Stimulated activated CD8-positive, alpha-beta memory T cell treated with anti-CD3 and anti-CD28 coated beads, Interleukin-2, amount 100 ng/mL, for 1 hour (primary cell): ENCODE measurements at regions not wholly inside any gene's neighbourhood (a gene's known extent, or its start where the extent isn't known, plus 50 kb on each side); places are given as distances from the start of the nearest gene placed in this dataset.

ENCODE experiments used
- DNase-seq, 2 donors: peaks; one replicate each; pipeline ENCODE4 v3.0.0-alpha.2; 2020; ENCODE audit warnings: low read depth in 2 of 2

DNA sequence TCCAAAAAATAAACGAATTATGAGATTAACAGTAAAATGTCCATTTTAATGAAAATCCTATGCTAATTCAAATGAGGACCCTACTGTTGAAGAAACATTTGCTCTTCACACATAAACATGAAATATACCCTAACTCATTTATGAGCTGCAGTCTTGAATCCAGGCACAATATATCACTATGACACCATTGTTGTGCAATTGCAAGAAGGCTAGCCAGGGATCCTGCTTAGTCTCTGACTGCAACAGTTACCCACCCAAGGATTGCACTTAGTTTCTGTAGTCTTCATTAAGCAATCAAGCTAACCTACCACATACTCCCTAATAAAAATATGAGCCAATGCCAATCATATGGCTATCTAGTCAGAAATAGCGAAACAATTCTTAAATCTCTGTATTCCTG lies 981.0 kb upstream of the FAT3 start:
- no peak for DNase-seq

DNA sequence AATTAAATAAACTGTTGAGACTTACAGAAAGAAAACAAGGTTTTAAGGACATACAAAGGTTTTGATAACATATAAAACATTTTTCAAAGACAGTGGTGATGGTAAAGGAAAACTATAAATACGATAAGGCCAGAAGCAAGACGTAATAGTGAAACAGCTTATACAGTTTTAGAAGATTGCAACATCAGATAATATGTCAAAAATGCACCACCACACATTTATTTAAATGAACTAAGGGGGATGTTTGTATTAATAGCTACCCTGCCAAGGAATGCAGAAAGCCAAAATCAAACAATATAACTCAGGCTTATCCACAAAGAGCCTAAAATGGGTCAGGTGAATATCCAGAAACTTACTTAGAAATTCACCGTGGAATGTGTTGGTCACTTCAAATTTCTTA lies 981.6 kb upstream of the FAT3 start:
- DNase-seq, result no peak

DNA sequence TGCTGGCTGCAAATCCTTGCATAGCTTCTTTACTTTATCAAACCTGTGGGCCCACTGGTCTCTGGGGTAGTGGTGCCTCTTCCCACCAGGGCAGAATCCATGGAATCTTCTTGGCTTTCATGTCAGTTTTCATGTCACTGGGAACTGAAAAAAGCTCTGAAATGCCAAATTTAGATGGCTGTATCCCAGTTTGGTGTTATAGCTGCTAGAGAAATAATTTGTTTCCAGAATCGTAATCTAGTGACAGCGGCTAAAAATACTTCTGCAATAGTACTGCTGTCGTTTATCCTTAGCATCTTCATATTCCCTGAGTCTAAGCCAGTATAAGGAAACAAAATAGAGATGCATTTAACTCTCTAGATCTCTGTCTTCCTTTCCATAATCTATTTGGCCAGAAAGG lies 983.4 kb upstream of the FAT3 start:
- no peak for DNase-seq

DNA sequence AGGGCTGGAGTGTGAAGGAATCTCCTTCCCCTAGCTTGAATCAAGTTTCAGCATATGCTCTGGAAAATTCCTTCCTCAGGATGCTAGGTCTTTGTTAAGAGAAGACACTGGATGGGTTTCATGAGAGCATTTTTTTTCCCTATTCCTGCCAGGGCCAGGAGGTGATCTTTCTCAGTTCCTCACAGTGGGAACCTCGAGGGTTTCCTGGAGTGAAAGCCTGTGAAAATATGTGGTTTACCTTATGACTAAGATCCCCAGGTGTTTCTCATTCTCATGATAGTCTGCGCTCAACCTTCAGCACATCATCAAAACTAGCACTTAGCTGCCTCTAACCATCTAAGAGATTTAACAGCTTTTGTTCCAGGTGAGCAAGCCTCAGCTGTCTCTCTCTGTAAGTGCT lies 985.3 kb upstream of the FAT3 start:
- no peak for DNase-seq

DNA sequence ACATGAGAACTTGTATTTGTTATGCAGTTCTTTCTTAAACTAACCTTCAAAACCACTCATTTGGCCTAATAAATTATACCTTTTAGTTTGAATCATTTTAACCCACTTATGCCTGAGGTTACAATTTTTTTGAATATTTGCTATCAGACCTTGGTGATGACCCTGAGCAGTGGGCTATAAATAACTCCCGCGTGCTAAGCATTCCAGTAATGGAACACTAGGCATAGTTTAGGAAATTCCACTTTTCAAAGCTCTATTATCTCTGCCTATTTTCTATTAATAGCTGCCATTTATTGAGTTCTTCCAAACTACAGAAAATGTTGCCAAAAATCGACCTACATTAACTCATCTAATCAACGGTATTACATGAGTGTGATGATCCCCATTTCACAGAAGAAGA lies 993.4 kb upstream of the FAT3 start:
- no peak for DNase-seq

DNA sequence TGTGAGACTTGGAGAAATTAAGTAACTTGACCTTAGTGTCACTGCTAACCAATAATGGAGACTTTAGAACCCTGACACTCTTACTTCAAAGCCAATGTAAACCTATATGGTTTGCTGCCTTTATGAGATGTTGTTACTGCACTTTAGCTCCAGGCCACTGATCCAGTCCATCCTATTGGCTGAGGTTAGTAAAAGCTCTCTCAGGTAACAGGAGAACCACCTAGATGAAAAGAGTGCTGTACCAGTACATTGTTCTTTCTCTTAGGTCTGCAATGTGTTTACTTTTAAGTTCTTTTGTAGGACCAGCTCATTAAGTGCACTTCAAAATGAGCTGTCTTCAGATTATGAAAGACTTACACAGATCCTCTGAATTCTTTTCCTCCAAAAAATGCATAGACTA lies 994.0 kb upstream of the FAT3 start:
- no peak for DNase-seq

DNA sequence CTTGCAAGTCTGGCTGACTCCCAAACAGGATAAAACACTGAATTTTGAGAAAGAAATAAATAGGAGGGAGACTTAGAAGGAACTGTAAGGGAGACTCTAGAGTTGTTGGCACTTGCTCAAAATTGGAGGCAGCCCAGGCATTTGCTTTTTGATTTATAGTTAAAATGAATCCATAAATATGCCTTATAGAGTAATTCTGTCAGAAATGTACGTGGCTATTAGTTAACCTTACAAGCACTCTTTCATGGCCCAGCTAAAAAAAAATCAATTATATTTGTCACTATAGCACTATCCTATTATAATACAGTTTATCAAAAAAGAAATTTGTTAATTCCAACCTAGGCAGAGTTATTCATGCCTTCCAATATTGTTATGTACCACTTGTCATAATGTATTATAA lies 1000.0 kb upstream of the CHORDC1 start:
- no peak for DNase-seq

DNA sequence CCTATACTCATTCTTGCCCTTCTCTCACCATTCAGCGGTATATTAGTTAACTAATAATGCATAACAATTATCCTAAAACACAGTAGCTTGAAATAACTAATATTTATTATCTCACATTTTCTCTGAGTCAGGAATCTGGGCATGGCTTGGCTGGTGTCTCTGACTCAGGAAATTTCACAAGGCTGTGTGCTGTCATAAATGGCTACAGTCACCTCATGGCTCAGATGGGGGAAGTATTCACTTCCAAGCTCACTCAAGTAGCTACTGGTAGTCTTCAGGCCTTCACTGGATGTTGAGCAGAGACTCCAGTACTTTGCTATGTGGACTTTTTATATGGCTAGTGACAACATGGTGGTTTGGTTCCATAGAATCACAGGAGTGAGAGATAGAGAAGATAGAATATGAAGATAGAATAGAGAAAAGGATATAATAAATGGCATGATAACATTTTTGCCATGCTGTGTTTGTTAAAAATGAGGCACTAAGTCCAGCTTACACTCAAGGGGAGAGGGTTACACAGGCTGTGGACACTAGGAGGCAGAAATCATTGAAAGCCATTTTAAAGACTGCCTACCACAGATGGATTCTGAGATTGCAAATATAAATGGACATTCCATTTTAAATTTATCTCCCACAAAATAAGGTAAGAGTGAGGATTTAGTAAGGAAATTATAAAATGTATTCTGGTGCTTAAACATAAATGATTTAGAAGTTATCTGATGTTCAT lies 997.8 kb upstream of the CHORDC1 start:
- no peak for DNase-seq

DNA sequence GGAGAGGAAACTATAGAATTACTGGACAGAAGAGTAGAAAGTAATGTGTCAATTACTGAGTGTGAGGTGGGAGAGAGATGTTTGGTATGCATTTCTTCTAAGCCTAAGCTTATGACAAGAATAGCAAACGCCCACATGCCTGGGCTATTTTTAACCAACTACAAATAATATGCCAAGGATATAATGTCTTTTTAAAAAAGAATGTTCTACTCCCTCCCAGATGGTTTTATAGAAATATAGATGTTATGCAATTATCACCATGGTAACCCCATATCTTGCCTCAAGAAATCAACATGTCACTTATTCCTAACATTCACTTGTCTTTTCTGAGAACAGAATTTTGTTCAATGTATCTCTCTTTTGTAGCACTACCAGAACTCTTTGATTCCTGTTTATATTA lies 996.7 kb upstream of the CHORDC1 start:
- no peak for DNase-seq

DNA sequence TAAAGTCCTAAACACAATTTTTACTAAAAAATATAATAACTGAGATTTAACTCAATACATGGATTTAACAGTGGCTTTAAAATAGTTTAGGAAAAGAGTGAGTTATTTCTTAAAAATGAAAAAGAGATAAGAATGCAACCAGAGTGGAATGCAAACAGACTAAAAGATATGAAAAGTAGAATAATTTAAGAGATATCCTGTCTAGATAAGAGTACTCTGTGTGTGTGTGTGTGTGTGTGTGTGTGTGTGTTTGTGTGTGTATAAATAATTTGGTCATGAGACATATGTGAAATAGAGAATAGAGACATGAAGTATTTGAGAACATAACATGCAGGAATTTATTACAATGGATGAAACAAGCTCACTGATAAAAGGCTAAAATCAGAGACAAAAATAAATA lies 986.9 kb upstream of the CHORDC1 start:
- no peak for DNase-seq

DNA sequence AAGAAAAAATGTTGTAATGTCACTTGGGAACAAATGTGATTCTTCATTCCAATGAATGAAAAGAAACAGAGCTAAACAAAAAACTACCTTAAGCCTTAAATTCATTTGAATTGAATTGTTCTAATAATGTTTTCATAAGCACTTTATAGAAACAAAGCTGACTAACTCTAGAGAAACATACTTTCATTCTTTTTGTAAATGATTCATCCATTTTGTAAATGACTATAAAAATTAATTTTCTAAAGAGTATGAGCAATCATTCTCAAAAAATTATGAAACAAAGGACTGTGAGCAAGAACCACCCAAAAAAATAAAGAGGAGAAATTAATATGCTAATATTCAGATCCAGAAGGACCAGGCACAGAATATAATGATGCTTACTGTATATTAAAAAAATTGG lies 986.5 kb upstream of the CHORDC1 start:
- DNase-seq, result no peak

DNA sequence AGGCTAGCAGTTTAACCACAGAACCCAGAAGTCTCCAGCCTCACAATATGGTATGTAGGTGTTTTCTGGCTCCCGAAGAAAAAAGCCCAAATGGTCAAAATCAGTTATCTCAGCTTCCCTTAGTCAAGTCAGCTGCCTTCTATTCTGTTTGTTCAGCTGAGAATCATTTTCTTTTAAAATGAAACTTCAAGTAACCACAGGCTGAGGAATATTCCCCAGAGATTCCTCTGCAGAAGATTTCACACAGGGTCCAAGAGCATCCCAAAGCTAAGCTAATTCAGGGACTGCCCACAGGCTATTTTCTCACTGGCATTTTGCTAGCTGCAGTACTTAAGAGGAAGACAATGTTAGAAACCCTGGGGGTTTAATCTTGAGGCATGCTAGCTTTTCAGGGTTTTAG lies 977.0 kb upstream of the CHORDC1 start:
- DNase-seq, result no peak

DNA sequence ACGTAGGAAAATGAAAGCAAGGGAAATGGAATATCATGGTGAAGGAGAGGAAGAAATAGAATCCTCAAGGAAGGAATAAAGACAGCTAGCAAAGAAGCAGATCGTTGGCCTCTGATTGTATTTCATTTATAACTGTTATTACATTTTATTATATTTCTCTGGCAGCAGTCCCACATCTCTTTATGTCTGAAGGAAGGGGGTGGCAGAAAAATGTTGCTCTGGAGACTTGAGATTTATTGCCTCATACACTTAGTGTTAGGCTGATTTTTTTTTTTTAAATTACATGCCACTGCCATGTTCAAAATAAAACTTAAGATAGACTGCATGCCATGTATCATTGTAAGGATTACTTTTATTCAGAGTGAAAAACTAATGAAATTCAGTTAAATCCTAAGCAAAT lies 971.7 kb upstream of the CHORDC1 start:
- no peak for DNase-seq

DNA sequence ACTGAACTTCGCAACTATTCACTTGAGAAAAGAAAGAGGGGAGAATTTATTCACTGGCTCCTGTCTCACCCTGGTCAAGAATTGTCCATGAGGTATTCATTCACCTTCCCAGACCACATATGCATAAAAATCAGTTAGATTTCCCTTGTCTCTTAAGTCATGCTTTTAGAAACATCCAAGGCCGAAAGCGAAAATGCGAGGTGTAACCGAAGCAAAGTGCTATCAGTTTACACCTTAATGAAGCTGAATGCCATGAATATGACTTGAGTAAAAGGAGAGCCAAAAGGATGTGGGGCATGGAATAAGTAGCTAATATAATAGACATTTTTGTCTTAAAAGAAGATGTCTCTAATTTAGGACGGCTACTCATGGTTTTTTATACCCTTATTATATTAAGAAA lies 965.6 kb upstream of the CHORDC1 start:
- no peak for DNase-seq

DNA sequence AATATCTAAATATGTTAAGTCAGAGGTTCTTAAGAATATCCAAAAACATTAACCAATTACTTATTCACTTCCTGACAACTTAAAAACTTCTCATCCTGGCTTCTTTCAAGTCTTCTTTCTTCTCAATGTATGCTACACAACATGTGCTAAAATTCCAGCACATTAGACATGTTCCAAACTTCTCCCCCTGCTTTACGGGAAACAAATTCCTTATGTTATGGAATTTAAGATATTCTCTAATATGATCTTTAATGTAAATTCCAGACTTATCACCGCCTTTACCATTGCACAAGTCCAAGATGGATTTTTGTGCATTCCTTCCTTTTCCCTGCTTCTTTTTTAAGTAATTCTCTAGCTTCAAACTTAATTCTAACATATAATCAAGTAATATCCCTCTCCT lies 964.5 kb upstream of the CHORDC1 start:
- DNase-seq, result no peak

DNA sequence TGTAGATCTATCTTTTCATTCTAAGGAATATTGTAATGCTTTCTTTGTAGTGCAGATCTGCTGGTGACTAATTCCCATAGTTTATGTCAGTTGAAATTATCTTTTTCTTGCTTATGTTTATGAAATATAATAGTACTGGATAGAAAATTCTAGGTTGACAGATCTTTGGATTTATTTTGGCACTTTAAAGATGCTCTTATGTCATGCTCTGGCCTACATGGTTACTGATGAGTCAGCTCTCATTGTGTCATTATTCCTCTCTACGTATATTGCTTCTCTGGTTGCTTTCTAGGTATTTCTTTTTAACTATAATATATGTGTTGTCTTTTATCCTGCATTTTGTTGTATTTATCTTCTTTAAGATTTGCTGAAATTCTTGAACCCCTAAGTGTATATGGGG lies 955.5 kb upstream of the CHORDC1 start:
- DNase-seq, result no peak

DNA sequence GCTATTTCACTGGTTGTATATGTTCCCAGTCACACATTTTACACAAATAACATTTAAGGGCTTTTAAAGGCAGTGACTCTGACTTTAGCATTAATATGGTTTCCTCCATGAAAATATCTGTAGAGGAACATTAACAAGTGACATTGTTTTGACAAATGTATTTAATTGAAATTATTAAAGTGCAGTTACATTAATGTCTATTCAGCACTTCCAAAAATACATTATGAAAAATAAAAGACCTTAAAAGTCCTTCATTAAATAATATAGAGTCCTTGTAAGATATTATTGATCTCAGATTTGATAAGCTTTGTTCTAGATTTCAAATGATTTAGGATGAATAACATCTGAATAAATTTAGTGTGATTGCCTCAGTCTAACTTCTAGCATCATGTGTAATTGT lies 951.9 kb upstream of the CHORDC1 start:
- DNase-seq, result no peak

DNA sequence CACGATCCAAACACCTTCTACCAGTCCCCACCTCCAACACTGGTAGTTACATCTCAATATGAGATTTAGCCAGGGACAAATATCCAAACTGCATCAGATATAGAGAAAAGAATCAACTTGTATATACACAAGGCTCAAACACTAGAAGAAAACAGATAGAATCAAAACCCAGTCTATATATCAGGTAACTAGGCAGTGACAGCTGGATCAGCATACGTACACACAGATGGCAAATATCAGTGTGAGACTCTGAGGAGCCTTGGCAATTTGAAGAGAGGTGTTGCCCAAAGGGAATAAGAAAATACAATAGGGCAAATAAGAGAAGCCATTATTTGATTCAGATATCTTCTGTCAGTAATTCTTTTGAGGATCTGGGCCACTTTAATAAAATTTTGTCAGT lies 951.3 kb upstream of the CHORDC1 start:
- DNase-seq, result no peak

DNA sequence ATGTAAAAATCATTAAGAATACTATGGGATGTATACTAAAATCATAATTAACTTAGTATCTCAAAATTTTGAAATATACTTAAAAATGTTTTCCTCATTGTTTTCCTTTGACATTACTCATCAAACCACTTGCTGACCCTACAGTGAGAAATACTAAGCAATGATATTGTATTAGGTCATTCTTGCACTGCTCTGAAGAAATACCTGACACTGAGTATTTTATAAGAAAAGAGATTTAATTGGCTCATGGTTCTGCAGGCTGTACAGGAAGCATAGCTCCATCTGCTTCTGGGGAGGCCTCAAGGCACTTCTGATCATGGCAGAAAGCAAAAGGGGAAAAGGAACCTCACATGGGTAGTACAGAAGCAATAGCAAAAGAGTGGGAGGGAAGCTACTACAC lies 950.9 kb upstream of the CHORDC1 start:
- DNase-seq, result no peak

DNA sequence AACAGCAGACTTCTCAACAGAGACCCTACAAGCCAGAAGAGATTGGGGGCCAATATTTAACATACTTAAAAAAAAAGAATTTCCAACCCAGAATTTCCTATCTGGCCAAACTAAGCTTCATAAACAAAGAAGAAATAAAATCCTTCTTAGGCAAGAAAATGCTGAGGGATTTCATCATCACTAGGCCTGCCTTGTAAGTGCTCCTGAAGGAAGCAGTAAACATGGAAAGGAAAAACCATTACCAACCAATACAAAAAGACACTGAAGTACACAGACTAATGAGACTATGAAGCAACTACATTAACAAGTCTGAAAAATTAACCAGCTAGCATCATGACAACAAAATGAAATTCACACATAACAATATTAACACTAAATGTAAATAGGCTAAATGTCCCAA lies 947.9 kb upstream of the CHORDC1 start:
- DNase-seq, result no peak

DNA sequence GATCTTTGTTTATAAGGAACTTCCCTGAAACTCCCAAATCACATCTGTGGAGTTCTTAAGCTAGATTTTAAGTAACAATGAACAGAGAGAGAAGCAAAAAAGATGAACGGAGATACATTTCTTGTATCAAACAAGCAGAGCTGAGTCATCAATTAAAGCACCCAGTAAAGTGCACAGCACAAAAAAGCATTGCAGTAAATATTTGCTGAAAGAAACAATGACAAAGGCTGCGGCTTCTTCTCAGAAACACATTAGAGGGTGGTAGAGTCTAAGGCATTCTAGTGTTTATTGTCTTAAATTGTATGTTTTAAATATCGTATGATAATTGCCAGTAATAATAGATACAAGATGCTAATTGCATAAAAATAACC lies 941.6 kb upstream of the CHORDC1 start:
- DNase-seq, result no peak

DNA sequence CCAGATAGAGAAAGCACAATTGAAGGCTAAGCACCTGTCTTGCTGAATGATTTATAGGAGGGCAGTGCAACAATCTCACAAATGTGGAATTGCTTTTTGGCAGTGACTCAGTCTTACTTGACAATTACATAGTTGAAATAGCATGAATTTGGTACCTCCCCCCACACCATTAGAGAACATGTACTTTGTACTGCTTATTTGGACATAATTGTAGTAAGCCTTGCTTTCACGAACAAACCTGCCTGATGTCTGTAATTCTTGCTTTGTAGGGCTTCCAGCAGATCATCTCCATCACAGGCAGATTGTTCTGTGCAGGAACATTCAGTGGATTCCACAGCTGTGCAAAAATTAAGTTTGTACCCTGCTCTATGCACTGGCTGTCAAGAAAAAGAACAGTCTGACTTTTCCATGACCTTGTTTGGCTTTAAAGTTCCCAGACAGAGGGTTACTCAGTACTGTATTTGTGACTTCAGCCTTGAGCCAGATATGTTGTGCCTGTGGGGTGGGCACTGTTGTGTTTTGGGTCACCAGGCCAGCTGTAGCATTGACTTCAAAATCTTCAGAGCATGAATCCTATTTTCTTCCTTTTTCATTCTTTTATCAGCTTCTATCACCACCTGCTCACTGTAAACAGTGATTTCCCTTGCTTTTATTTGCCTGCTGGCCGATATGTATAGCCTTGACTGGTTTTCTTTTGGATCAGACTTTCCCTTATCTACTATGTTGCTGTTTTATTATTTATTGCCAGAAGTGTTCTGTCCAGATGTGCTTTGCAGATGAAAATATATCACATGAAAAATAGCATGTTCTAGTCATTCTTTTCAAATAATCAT lies 941.0 kb upstream of the CHORDC1 start:
- DNase-seq, result no peak

DNA sequence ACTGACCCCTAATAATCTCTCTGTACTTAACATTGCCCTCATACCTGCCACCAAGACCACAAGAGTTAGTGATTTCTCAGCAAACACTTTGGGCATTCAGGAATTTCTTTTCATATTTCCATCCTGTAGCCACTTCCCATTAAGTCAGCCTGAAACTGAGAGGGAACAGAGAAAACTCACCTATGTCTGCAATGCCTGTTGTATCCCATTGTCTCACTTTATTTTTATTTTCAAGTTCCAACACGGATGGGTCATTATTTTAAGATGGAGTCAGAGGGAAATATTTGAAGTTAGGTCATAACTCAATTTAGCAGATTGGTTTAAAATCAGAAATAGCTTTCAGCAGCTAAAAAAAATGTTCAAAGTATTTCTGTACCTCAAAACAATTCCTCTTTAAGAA lies 937.8 kb upstream of the CHORDC1 start:
- DNase-seq, result no peak
